ENCODE measurements at regions not wholly inside any gene's neighbourhood (a gene's known extent, or its start where the extent isn't known, plus 50 kb on each side); places are given as distances from the start of the nearest gene placed in this dataset.

- TF ChIP-seq CTCF (IDR thresholded peaks at IDR 0.05; ENCODE audit: borderline replicate concordance, extremely low read depth, low read length, poor library complexity, severe bottlenecking) (no peak), EZH2 (IDR thresholded peaks at IDR 0.05; ENCODE audit: borderline replicate concordance, low read depth, low read length, severe bottlenecking) (no peak)
Observed at GRCh38 chr3:834679-835078, 258.1 kb upstream of the CNTN6 start.
